ENCODE measurements at regions not wholly inside any gene's neighbourhood (a gene's known extent, or its start where the extent isn't known, plus 50 kb on each side); places are given as distances from the start of the nearest gene placed in this dataset.

GRCh38 chr6:967701-968100 lies 274.8 kb upstream of the EXOC2 start:
- Histone ChIP-seq H3K4me2 (no peak overlapping the region), H2AFZ (no peak overlapping the region), H3K4me1 (ENCODE audit: insufficient read depth) (no peaks in the 10 kb centered on the region), H3K36me3 (replicated peaks; ENCODE audit: insufficient read depth, low read depth) (no peaks in the 10 kb centered on the region), H3K4me3 (no peak overlapping the region), H4K20me1 (ENCODE audit: insufficient read depth, poor library complexity, severe bottlenecking) (no peaks in the 10 kb centered on the region), H3K79me2 (no peaks in the 10 kb centered on the region), H3K27ac (no peak overlapping the region), H3K27me3 (no peaks in the 10 kb centered on the region), H3K9me3 (ENCODE audit: low read depth) (no peaks in the 10 kb centered on the region), H3K9me2 (replicated peaks; ENCODE audit: insufficient read depth) (no peaks in the 10 kb centered on the region)
- no peak for DNase-seq (ENCODE audit: low spot score)
- TF ChIP-seq EZH2 (IDR thresholded peaks at IDR 0.05; ENCODE audit: borderline replicate concordance), result no peak
- no peak for TF ChIP-seq EZH2phosphoT487 (IDR thresholded peaks at IDR 0.05; ENCODE audit: low read depth, severe bottlenecking, unreplicated experiment)
- no peak for TF ChIP-seq CTCF (IDR thresholded peaks at IDR 0.05; ENCODE audit: poor library complexity)
- 78% methylated on average over 4 of the region's 4 CpGs for WGBS (ENCODE audit: low lambda C conversion rate, missing lambda C conversion rate)

- Histone ChIP-seq H3K4me2 (no peak overlapping the region), H3K79me2 (no peaks in the 10 kb centered on the region), H3K27ac (no peak overlapping the region), H4K20me1 (ENCODE audit: insufficient read depth, poor library complexity, severe bottlenecking) (no peaks in the 10 kb centered on the region), H3K9me2 (replicated peaks; ENCODE audit: insufficient read depth) (no peaks in the 10 kb centered on the region), H3K27me3 (no peaks in the 10 kb centered on the region), H2AFZ (no peak overlapping the region), H3K9me3 (ENCODE audit: low read depth) (no peaks in the 10 kb centered on the region), H3K4me3 (no peak overlapping the region), H3K36me3 (replicated peaks; ENCODE audit: insufficient read depth, low read depth) (no peaks in the 10 kb centered on the region), H3K4me1 (ENCODE audit: insufficient read depth) (no peaks in the 10 kb centered on the region)
- WGBS (ENCODE audit: low lambda C conversion rate, missing lambda C conversion rate), result 100% methylated on average over 2 of the region's 2 CpGs
- no peak for DNase-seq (ENCODE audit: low spot score)
- TF ChIP-seq EZH2 (IDR thresholded peaks at IDR 0.05; ENCODE audit: borderline replicate concordance) (no peak), EZH2phosphoT487 (IDR thresholded peaks at IDR 0.05; ENCODE audit: low read depth, severe bottlenecking, unreplicated experiment) (no peak), CTCF (IDR thresholded peaks at IDR 0.05; ENCODE audit: poor library complexity) (no peak)
Observed at GRCh38 chr6:965343-965742, 272.4 kb upstream of the EXOC2 start.

GRCh38 chr6:963456-963855 lies 270.5 kb upstream of the EXOC2 start:
- 79% methylated on average over 9 of the region's 9 CpGs for WGBS (ENCODE audit: low lambda C conversion rate, missing lambda C conversion rate)
- H3K4me1 ChIP-seq (ENCODE audit: insufficient read depth), result no peaks in the 10 kb centered on the region

More at GRCh38 chr6:963456-963855, 270.5 kb upstream of the EXOC2 start:
- H3K9me2 ChIP-seq (replicated peaks; ENCODE audit: insufficient read depth), result no peaks in the 10 kb centered on the region
- no peaks in the 10 kb centered on the region for H3K79me2 ChIP-seq
- no peaks in the 10 kb centered on the region for H3K36me3 ChIP-seq (replicated peaks; ENCODE audit: insufficient read depth, low read depth)
- no peak for DNase-seq (ENCODE audit: low spot score)
- no peaks in the 10 kb centered on the region for H4K20me1 ChIP-seq (ENCODE audit: insufficient read depth, poor library complexity, severe bottlenecking)
- no peak overlapping the region for H2AFZ ChIP-seq
- H3K4me3 ChIP-seq, result no peak overlapping the region
- H3K27ac ChIP-seq, result no peak overlapping the region
- no peaks in the 10 kb centered on the region for H3K9me3 ChIP-seq (ENCODE audit: low read depth)
- TF ChIP-seq EZH2 (IDR thresholded peaks at IDR 0.05; ENCODE audit: borderline replicate concordance), result no peak
- no peak for TF ChIP-seq EZH2phosphoT487 (IDR thresholded peaks at IDR 0.05; ENCODE audit: low read depth, severe bottlenecking, unreplicated experiment)
- no peak for TF ChIP-seq CTCF (IDR thresholded peaks at IDR 0.05; ENCODE audit: poor library complexity)
- no peak overlapping the region for H3K4me2 ChIP-seq
- no peaks in the 10 kb centered on the region for H3K27me3 ChIP-seq

Measured in hepatocyte (in vitro differentiated cells).